GM12872 (cell line): ENCODE measurements at regions not wholly inside any gene's neighbourhood (a gene's known extent, or its start where the extent isn't known, plus 50 kb on each side); places are given as distances from the start of the nearest gene placed in this dataset.

ENCODE experiments used
- CTCF ChIP-seq: IDR thresholded peaks from 3 replicates; pipeline ENCODE4 v1.5.1; 2011; ENCODE audit warnings: low read depth, mild to moderate bottlenecking, low read length, moderate library complexity; ENCODE audit not compliant: insufficient read depth

GRCh38 chr20:25750765-25751696, 54.4 kb upstream of the ZNF337 start:
- no peak for TF ChIP-seq CTCF

- TF ChIP-seq CTCF = no peak
Observed at GRCh38 chr20:25750220-25750764, 53.6 kb upstream of the ZNF337 start.

- no peak for TF ChIP-seq CTCF
Observed at GRCh38 chr20:25749649-25750048, 53.0 kb upstream of the ZNF337 start.
